ENCODE measurements at regions not wholly inside any gene's neighbourhood (a gene's known extent, or its start where the extent isn't known, plus 50 kb on each side); places are given as distances from the start of the nearest gene placed in this dataset.

GRCh38 chr11:81444297-81444696 is 1289.4 kb downstream of the FAM181B start:
- Mint-ChIP-seq H3K4me3 (no peak overlapping the region), H3K36me3 (no peaks in the 10 kb centered on the region), H3K27ac (no peak overlapping the region), H3K4me1 (no peaks in the 10 kb centered on the region), H3K27me3 (ENCODE audit: insufficient read depth, low read depth) (no peaks in the 10 kb centered on the region), H3K9me3 (no peaks in the 10 kb centered on the region)
- H3K4me2 ChIP-seq: no peak overlapping the region
- no peaks in the 10 kb centered on the region for H3K27me3 ChIP-seq
- TF ChIP-seq EZH2phosphoT487 (IDR thresholded peaks at IDR 0.05) (no peak), EZH2 (IDR thresholded peaks at IDR 0.05) (no peak), CTCF (IDR thresholded peaks at IDR 0.05) (peak; percentile 55)
- no peak overlapping the region for H3K4me3 ChIP-seq
- H3K27ac ChIP-seq: no peak overlapping the region
- H3F3A ChIP-seq (ENCODE audit: low read depth): no peaks in the 10 kb centered on the region
- no peaks in the 10 kb centered on the region for H4K20me1 ChIP-seq (ENCODE audit: low read depth)
- DNase-seq (ENCODE audit: low spot score): peak; percentile 34
- no peaks in the 10 kb centered on the region for H3K4me1 ChIP-seq
- H3K9ac ChIP-seq: no peak overlapping the region
- H3K9me3 ChIP-seq (ENCODE audit: low read depth): no peaks in the 10 kb centered on the region
- no peaks in the 10 kb centered on the region for H3K79me2 ChIP-seq (ENCODE audit: low read depth)
- H2AFZ ChIP-seq (replicated peaks): no peak overlapping the region
- no peaks in the 10 kb centered on the region for H3K36me3 ChIP-seq

- no peak overlapping the region for H3K27ac Mint-ChIP-seq
Measured at GRCh38 chr11:81432333-81432732, 1301.3 kb downstream of the FAM181B start.

GRCh38 chr11:81424822-81425221 is 1308.8 kb downstream of the FAM181B start:
- Mint-ChIP-seq H3K27me3 (ENCODE audit: insufficient read depth, low read depth) (no peaks in the 10 kb centered on the region), H3K4me3 (no peak overlapping the region), H3K9me3 (no peaks in the 10 kb centered on the region), H3K27ac (no peak overlapping the region), H3K36me3 (no peaks in the 10 kb centered on the region), H3K4me1 (peaks cover 12% of the 10 kb centered on the region)
- Histone ChIP-seq H4K20me1 (ENCODE audit: low read depth) (no peaks in the 10 kb centered on the region), H3K27me3 (no peaks in the 10 kb centered on the region), H3K4me2 (no peak overlapping the region), H3K36me3 (no peaks in the 10 kb centered on the region), H3K9ac (no peak overlapping the region), H3K4me3 (no peak overlapping the region), H3K27ac (no peak overlapping the region), H3K9me3 (ENCODE audit: low read depth) (no peaks in the 10 kb centered on the region), H3K4me1 (peaks cover 17% of the 10 kb centered on the region), H3K79me2 (ENCODE audit: low read depth) (no peaks in the 10 kb centered on the region), H3F3A (ENCODE audit: low read depth) (peaks cover 25% of the 10 kb centered on the region), H2AFZ (replicated peaks) (no peak overlapping the region)
- TF ChIP-seq EZH2 (IDR thresholded peaks at IDR 0.05) (no peak), CTCF (IDR thresholded peaks at IDR 0.05) (no peak), EZH2phosphoT487 (IDR thresholded peaks at IDR 0.05) (no peak)
- DNase-seq (ENCODE audit: low spot score): no peak

More at GRCh38 chr11:81432333-81432732, 1301.3 kb downstream of the FAM181B start:
- no peaks in the 10 kb centered on the region for H3K4me1 ChIP-seq
- no peaks in the 10 kb centered on the region for H3K79me2 ChIP-seq (ENCODE audit: low read depth)
- H3K27ac ChIP-seq: no peak overlapping the region
- DNase-seq (ENCODE audit: low spot score): no peak
- TF ChIP-seq CTCF (IDR thresholded peaks at IDR 0.05) (no peak), EZH2 (IDR thresholded peaks at IDR 0.05) (no peak), EZH2phosphoT487 (IDR thresholded peaks at IDR 0.05) (no peak)
- Mint-ChIP-seq H3K36me3 (no peaks in the 10 kb centered on the region), H3K4me3 (no peak overlapping the region), H3K9me3 (no peaks in the 10 kb centered on the region), H3K4me1 (no peaks in the 10 kb centered on the region), H3K27me3 (ENCODE audit: insufficient read depth, low read depth) (peaks cover 2% of the 10 kb centered on the region)
- H3K4me3 ChIP-seq: no peak overlapping the region
- no peaks in the 10 kb centered on the region for H3K27me3 ChIP-seq
- H3K4me2 ChIP-seq: no peak overlapping the region
- no peak overlapping the region for H2AFZ ChIP-seq (replicated peaks)
- H3K9me3 ChIP-seq (ENCODE audit: low read depth): no peaks in the 10 kb centered on the region
- no peak overlapping the region for H3K9ac ChIP-seq
- no peaks in the 10 kb centered on the region for H3F3A ChIP-seq (ENCODE audit: low read depth)
- no peaks in the 10 kb centered on the region for H3K36me3 ChIP-seq
- no peaks in the 10 kb centered on the region for H4K20me1 ChIP-seq (ENCODE audit: low read depth)

Measured in neural progenitor cell (in vitro differentiated cells).